Fibroblast of gingiva (primary cell): ENCODE measurements at regions not wholly inside any gene's neighbourhood (a gene's known extent, or its start where the extent isn't known, plus 50 kb on each side); places are given as distances from the start of the nearest gene placed in this dataset.

Source experiments
- DNase-seq: peaks from one replicate; pipeline ENCODE4 v3.0.0-alpha.2; 2011; ENCODE audit warnings: low read depth

- DNase-seq: no peak
These were observed 225.8 kb downstream of the PMP22 start for GRCh38 chr17:15039366-15039765.

GRCh38 chr17:15038656-15039055 lies 226.5 kb downstream of the PMP22 start:
- DNase-seq: peak; percentile 74

GRCh38 chr17:15036238-15036637 lies 228.9 kb downstream of the PMP22 start:
- no peak for DNase-seq

GRCh38 chr17:15031975-15032374 lies 233.2 kb downstream of the PMP22 start:
- DNase-seq: no peak

GRCh38 chr17:15029469-15029868 lies 235.7 kb downstream of the PMP22 start:
- DNase-seq: no peak

- DNase-seq: no peak
These were observed 237.3 kb downstream of the PMP22 start for GRCh38 chr17:15027853-15028252.

- DNase-seq: no peak
These were observed 239.0 kb downstream of the PMP22 start for GRCh38 chr17:15026088-15026487.

- no peak for DNase-seq
These were observed 241.4 kb downstream of the PMP22 start for GRCh38 chr17:15023589-15024336.

- DNase-seq: no peak
These were observed 246.0 kb downstream of the PMP22 start for GRCh38 chr17:15019158-15019557.

- no peak for DNase-seq
These were observed 252.7 kb downstream of the PMP22 start for GRCh38 chr17:15012351-15012980.

GRCh38 chr17:15009087-15009486 lies 256.0 kb downstream of the PMP22 start:
- no peak for DNase-seq

GRCh38 chr17:15007147-15007553 lies 258.0 kb downstream of the PMP22 start:
- DNase-seq: no peak

GRCh38 chr17:15006421-15007128 lies 258.6 kb downstream of the PMP22 start:
- no peak for DNase-seq

GRCh38 chr17:15000661-15001060 lies 264.5 kb downstream of the PMP22 start:
- no peak for DNase-seq

- no peak for DNase-seq
These were observed 267.8 kb downstream of the PMP22 start for GRCh38 chr17:14997290-14997689.

- no peak for DNase-seq
These were observed 279.0 kb downstream of the PMP22 start for GRCh38 chr17:14986127-14986526.

- DNase-seq: no peak
These were observed 292.3 kb downstream of the PMP22 start for GRCh38 chr17:14972844-14973243.

GRCh38 chr17:14971054-14971453 lies 294.1 kb downstream of the PMP22 start:
- DNase-seq: no peak

- DNase-seq: no peak
These were observed 305.9 kb downstream of the PMP22 start for GRCh38 chr17:14959106-14959648.

GRCh38 chr17:14953405-14953804 lies 311.7 kb downstream of the PMP22 start:
- no peak for DNase-seq

GRCh38 chr17:14950686-14951085 lies 314.4 kb downstream of the PMP22 start:
- DNase-seq: no peak

- DNase-seq: no peak
These were observed 314.9 kb downstream of the PMP22 start for GRCh38 chr17:14950216-14950615.

- no peak for DNase-seq
These were observed 317.5 kb downstream of the PMP22 start for GRCh38 chr17:14947671-14948070.
